SK-N-SH (cell line): ENCODE measurements at regions not wholly inside any gene's neighbourhood (a gene's known extent, or its start where the extent isn't known, plus 50 kb on each side); places are given as distances from the start of the nearest gene placed in this dataset.
A peak's percentile ranks its signal among the peaks of the same experiment; 100 is the strongest.

Source experiments
- CTCF ChIA-PET: fragments of 300-600, 350-600 bp; formaldehyde crosslinking; extraction: SDS; loops from one replicate; lab custom pipeline; 2021; lab: Yijun Ruan, JAX
- POLR2A ChIA-PET: fragments of 350-600 bp; sonication (Branson Sonifier 250); formaldehyde crosslinking; extraction: SDS; loops from one replicate; lab custom pipeline; 2020; ENCODE audit warnings: antibody characterized with exemption, inconsistent platforms; lab: Yijun Ruan, JAX
- DNase-seq: peaks from one replicate; pipeline ENCODE4 v3.0.0; 2012
- H2AFZ ChIP-seq: fragments of 200-600 bp; sonication (generic); 2 replicates; pipeline ENCODE4 v1.8.1; 2016; ENCODE audit warnings: antibody characterized with exemption, mild to moderate bottlenecking, low read depth
- H3F3A ChIP-seq: fragments of 200-600 bp; sonication (generic); replicated peaks from 2 replicates; pipeline ENCODE3; 2016; ENCODE audit warnings: antibody characterized with exemption, mild to moderate bottlenecking; ENCODE audit not compliant: insufficient read depth
- H3K27ac ChIP-seq, 2 experiments: fragments of 200-500 bp in 1 of 2; fragments of 200-600 bp in 1 of 2; sonication (Bioruptor generic) in 1 of 2; sonication (generic), shearing (Covaris generic) in 1 of 2; 2 replicates each; pipeline versions ENCODE4 v1.5.1 to v1.6.1; 2014 to 2016; ENCODE audit warnings: low read depth in 2 of 2, inconsistent platforms in 1 of 2, low read length in 1 of 2, mild to moderate bottlenecking in 1 of 2, mixed read lengths in 1 of 2
- H3K27me3 ChIP-seq: fragments of 200-600 bp; sonication (generic), shearing (Covaris generic); 2 replicates; pipeline ENCODE4 v1.6.1; 2016; ENCODE audit warnings: mixed run types; ENCODE audit not compliant: insufficient read depth
- H3K36me3 ChIP-seq, 2 experiments: fragments of 200-500 bp in 1 of 2; fragments of 200-600 bp in 1 of 2; sonication (Bioruptor generic) in 1 of 2; sonication (generic) in 1 of 2; replicated peaks in 1 of 2; 2 replicates each; pipeline versions ENCODE3 to v1.5.1; 2014 to 2016; ENCODE audit warnings: low read length in 1 of 2, mild to moderate bottlenecking in 1 of 2; ENCODE audit not compliant: insufficient read depth in 2 of 2, control insufficient read depth in 1 of 2
- H3K4me1 ChIP-seq, 2 experiments: fragments of 200-500 bp in 1 of 2; fragments of 200-600 bp in 1 of 2; sonication (Bioruptor generic) in 1 of 2; sonication (generic), shearing (Covaris generic) in 1 of 2; 2 replicates each; pipeline versions ENCODE4 v1.5.1 to v1.6.1; 2014 to 2016; ENCODE audit warnings: low read depth in 1 of 2, low read length in 1 of 2, mixed run types in 1 of 2; ENCODE audit not compliant: insufficient read depth in 2 of 2, control insufficient read depth in 1 of 2
- H3K4me2 ChIP-seq: fragments of 200-600 bp; sonication (generic), shearing (Covaris generic); 2 replicates; pipeline ENCODE4 v1.6.1; 2017; ENCODE audit warnings: mixed run types
- H3K4me3 ChIP-seq, 2 experiments: fragments of 200-500 bp in 1 of 2; fragments of 200-600 bp in 1 of 2; sonication (Bioruptor generic) in 1 of 2; sonication (generic), shearing (Covaris generic) in 1 of 2; 2 replicates each; pipeline versions ENCODE4 v1.5.1 to v1.8.1; 2014 to 2016; ENCODE audit warnings: low read depth in 2 of 2, inconsistent platforms in 1 of 2, low read length in 1 of 2, mild to moderate bottlenecking in 1 of 2, mixed read lengths in 1 of 2, moderate library complexity in 1 of 2
- H3K79me2 ChIP-seq: fragments of 200-600 bp; sonication (generic); 2 replicates; pipeline ENCODE4 v1.8.1; 2017; ENCODE audit warnings: mild to moderate bottlenecking; ENCODE audit not compliant: insufficient read depth
- H3K9ac ChIP-seq: fragments of 200-600 bp; sonication (generic); 2 replicates; pipeline ENCODE4 v1.6.1; 2017; ENCODE audit warnings: mixed run types
- H3K9me2 ChIP-seq: fragments of 200-600 bp; sonication (generic); 2 replicates; pipeline ENCODE4 v1.6.1; 2017; ENCODE audit warnings: mixed run types
- H3K9me3 ChIP-seq: fragments of 200-600 bp; sonication (generic); 2 replicates; pipeline ENCODE4 v1.6.1; 2017; ENCODE audit warnings: mixed run types, mild to moderate bottlenecking, moderate library complexity
- H4K20me1 ChIP-seq: fragments of 200-600 bp; sonication (generic); 2 replicates; pipeline ENCODE4 v1.6.1; 2017; ENCODE audit warnings: mild to moderate bottlenecking, mixed run types; ENCODE audit not compliant: insufficient read depth
- POLR2AphosphoS5 ChIP-seq: IDR thresholded peaks from 2 replicates; pipeline ENCODE4 v1.6.1; 2012; ENCODE audit warnings: low read depth, low read length
- REST ChIP-seq: IDR thresholded peaks from 2 replicates; pipeline ENCODE4 v1.6.1; 2012; ENCODE audit warnings: mild to moderate bottlenecking, low read depth, low read length, moderate library complexity
- RFX5 ChIP-seq: IDR thresholded peaks from 2 replicates; pipeline ENCODE4 v1.6.1; 2012; ENCODE audit warnings: mild to moderate bottlenecking, improper control_type of control experiment, low read length
- RXRA ChIP-seq: IDR thresholded peaks from 2 replicates; pipeline ENCODE4 v1.4.0; 2012; ENCODE audit warnings: low read depth, mild to moderate bottlenecking, borderline replicate concordance
- SMC3 ChIP-seq: IDR thresholded peaks from 2 replicates; pipeline ENCODE4 v1.6.1; 2012; ENCODE audit warnings: low read depth, low read length, improper control_type of control experiment
- USF1 ChIP-seq: IDR thresholded peaks from 2 replicates; pipeline ENCODE4 v1.4.0; 2012; ENCODE audit warnings: low read depth, borderline replicate concordance
- ZBTB33 ChIP-seq: IDR thresholded peaks from 2 replicates; pipeline ENCODE4 v1.4.0; 2012; ENCODE audit warnings: low read depth, borderline replicate concordance
- WGBS: methylation state at CpG from one replicate; pipeline ENCODE4 v1.1.6; 2017; ENCODE audit warnings: low lambda C conversion rate; 5-methylcytosine and 5-hydroxymethylcytosine counted together

GRCh38 chr12:131203666-131204415, 250.1 kb downstream of the ADGRD1 start:
- H3K36me3 ChIP-seq: no peaks in the 10 kb centered on the region
- peak; percentile 10 for DNase-seq
- H3K9ac ChIP-seq: no peak overlapping the region
- ChIA-PET POLR2A (no interaction called here), CTCF (no interaction called here)
- 61% methylated on average over 14 of the region's 25 CpGs for WGBS
- no peaks in the 10 kb centered on the region for H3K9me3 ChIP-seq
- no peaks in the 10 kb centered on the region for H3K79me2 ChIP-seq
- no peaks in the 10 kb centered on the region for H3K9me2 ChIP-seq
- no peaks in the 10 kb centered on the region for H3F3A ChIP-seq
- no peaks in the 10 kb centered on the region for H4K20me1 ChIP-seq
- H3K4me2 ChIP-seq: no peak overlapping the region
- H3K27ac ChIP-seq: no peak overlapping the region
- no peaks in the 10 kb centered on the region for H3K27me3 ChIP-seq
- H3K4me1 ChIP-seq: peaks cover 0 to 6% of the 10 kb centered on the region in 2 experiments; a peak in 1 of 4 replicates
- no peak overlapping the region for H3K4me3 ChIP-seq
- H2AFZ ChIP-seq: no peak overlapping the region
- TF ChIP-seq USF1 (no peak), ZBTB33 (no peak), POLR2AphosphoS5 (no peak), RFX5 (no peak), RXRA (no peak), REST (no peak), SMC3 (no peak)
